ENCODE measurements at regions not wholly inside any gene's neighbourhood (a gene's known extent, or its start where the extent isn't known, plus 50 kb on each side); places are given as distances from the start of the nearest gene placed in this dataset.

- TF ChIP-seq CTCF (IDR thresholded peaks at IDR 0.05 in 2 of 3, conservative IDR thresholded peaks at IDR 0.05 in 1 of 3; ENCODE audit: control insufficient read depth in 2 of 3, extremely low read depth in 1 of 3, insufficient read depth in 1 of 3, low read depth in 3 of 3, low read length in 3 of 3) = no peak
- no peak for TF ChIP-seq CHD2 (IDR thresholded peaks at IDR 0.05; ENCODE audit: borderline replicate concordance, low read depth, low read length)
- no peak for TF ChIP-seq SRF (IDR thresholded peaks at IDR 0.05; ENCODE audit: low read depth in 2 of 2, low read length in 2 of 2)
- no peak for TF ChIP-seq EP300 (IDR thresholded peaks at IDR 0.05; ENCODE audit: borderline replicate concordance in 1 of 2, control insufficient read depth in 1 of 2, low read depth in 2 of 2, low read length in 2 of 2)
- no peak for TF ChIP-seq HDAC6 (IDR thresholded peaks at IDR 0.05; ENCODE audit: unreplicated experiment)
- no peak for TF ChIP-seq USF2 (IDR thresholded peaks at IDR 0.05; ENCODE audit: borderline replicate concordance, low read depth, low read length)
- TF ChIP-seq CREM (IDR thresholded peaks at IDR 0.05; ENCODE audit: low read depth) = no peak
- no peak for TF ChIP-seq ZNF687 (IDR thresholded peaks at IDR 0.05)
- no peak for TF ChIP-seq PML (IDR thresholded peaks at IDR 0.05; ENCODE audit: low read length)
- TF ChIP-seq ZBTB4 (CRISPR knock-in tag; IDR thresholded peaks at IDR 0.05) = no peak
- no peak for TF ChIP-seq BHLHE40 (IDR thresholded peaks at IDR 0.05; ENCODE audit: borderline replicate concordance in 1 of 2, low read depth in 2 of 2, low read length in 1 of 2)
- TF ChIP-seq CBFB (IDR thresholded peaks at IDR 0.05; ENCODE audit: low read depth) = no peak
- TF ChIP-seq RAD21 (IDR thresholded peaks at IDR 0.05; ENCODE audit: insufficient read depth, low read depth, low read length) = no peak
Observed at GRCh38 chr4:63155561-63155960, 1253.7 kb downstream of the TECRL start.

All from GM12878 (cell line).